ENCODE measurements at regions not wholly inside any gene's neighbourhood (a gene's known extent, or its start where the extent isn't known, plus 50 kb on each side); places are given as distances from the start of the nearest gene placed in this dataset.
"Not testable (repeated sequence)": the region's sequence is repeated elsewhere in the genome, so short reads cannot be mapped to it uniquely, and the experiment has no call there.

DNA sequence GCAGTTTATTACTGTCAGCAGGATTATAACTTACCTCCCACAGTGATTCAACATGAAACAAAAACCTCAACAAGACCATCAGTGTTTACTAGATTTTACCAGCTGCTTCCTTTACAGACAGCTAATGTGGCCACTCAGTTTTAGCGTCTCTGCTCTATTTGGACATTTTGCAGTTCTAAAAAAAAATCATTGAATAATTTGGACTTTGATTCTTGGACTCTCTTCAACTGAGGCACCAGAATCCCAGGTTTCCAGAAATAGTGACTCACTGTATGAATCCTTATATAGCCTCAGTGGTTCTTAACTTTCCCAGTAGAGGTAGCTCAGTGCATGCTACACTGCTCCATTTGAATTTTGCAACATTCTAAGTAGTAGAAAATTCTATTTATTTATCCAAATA is 317.4 kb upstream of the PLGLB1 start:
- H3K4me3 Mint-ChIP-seq; H3K27ac Mint-ChIP-seq; H3K27me3 Mint-ChIP-seq; H3K9me3 Mint-ChIP-seq (ENCODE audit: low read depth); H3K36me3 Mint-ChIP-seq; H3K4me1 Mint-ChIP-seq (ENCODE audit: low read depth): not testable (repeated sequence)

DNA sequence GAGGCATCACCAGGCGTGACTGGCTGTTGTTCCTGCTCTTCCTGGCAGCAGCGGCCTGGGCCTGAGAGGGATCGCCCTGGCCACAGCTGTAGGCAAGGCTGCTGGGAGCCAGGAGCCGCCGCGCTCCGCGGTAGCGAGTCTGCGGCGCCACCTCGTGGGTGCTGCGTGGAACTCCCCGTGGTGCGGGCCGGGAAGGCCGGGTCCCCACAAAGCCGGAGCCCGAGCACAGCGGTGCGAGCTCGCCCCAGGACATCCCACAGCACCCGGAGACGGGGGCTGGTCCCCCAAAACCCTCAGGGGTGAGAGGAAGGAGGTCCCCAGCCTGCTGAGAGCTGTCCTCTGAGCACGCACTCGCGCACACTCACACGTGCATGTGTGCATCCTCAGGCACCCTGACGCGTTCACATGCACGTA is 320.0 kb upstream of the PLGLB1 start:
- H3K9me3 Mint-ChIP-seq (ENCODE audit: low read depth); H3K36me3 Mint-ChIP-seq; H3K27me3 Mint-ChIP-seq: not testable (repeated sequence)

DNA sequence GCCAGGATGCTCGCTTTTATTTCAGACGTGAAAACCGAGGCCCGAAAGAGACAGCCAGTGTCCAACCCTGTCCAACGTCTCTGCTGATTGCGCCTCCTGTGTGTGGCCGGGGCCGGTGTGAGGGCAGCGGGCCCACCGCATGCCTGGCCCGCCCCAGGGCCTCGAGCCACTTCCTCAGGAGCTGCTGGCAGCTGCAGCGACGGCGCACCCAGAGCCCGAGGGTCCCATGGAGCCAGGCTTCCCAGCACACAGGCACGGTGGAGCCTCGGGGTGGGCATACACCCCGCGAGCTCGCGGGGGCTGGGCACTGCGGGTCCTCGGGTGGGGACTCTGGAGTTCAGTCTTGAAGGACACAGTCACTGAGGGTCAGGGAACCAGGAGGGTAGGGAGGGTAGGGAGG is 320.5 kb upstream of the PLGLB1 start:
- H3K4me1 Mint-ChIP-seq (ENCODE audit: low read depth); H3K27ac Mint-ChIP-seq; H3K27me3 Mint-ChIP-seq; H3K9me3 Mint-ChIP-seq (ENCODE audit: low read depth); H3K36me3 Mint-ChIP-seq; H3K4me3 Mint-ChIP-seq: not testable (repeated sequence)

More for the DNA sequence above, 320.0 kb upstream of the PLGLB1 start:
- not testable (repeated sequence) for H3K4me3 Mint-ChIP-seq; H3K4me1 Mint-ChIP-seq (ENCODE audit: low read depth); H3K27ac Mint-ChIP-seq

DNA sequence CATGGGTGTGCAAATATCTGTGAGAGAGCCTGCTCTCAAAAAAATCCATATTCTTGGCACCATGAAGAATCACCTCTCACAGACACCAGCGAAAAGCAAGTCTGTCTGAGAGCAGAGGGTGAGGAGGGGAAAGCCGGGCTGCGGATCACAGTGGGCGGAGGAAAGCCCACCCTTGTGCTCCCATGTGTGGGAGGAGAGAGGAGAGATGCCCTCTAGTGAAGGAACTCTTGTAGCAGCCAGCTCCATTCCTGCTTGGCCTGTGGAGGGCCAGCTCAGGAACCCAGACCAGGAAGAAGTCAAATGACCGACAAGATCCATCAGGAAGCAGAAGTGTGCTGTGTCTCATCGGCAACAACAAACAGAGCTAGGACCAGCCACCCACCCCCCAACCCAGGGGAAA is 321.7 kb upstream of the PLGLB1 start:
- not testable (repeated sequence) for H3K4me1 Mint-ChIP-seq (ENCODE audit: low read depth); H3K9me3 Mint-ChIP-seq (ENCODE audit: low read depth); H3K4me3 Mint-ChIP-seq; H3K27ac Mint-ChIP-seq; H3K36me3 Mint-ChIP-seq; H3K27me3 Mint-ChIP-seq

DNA sequence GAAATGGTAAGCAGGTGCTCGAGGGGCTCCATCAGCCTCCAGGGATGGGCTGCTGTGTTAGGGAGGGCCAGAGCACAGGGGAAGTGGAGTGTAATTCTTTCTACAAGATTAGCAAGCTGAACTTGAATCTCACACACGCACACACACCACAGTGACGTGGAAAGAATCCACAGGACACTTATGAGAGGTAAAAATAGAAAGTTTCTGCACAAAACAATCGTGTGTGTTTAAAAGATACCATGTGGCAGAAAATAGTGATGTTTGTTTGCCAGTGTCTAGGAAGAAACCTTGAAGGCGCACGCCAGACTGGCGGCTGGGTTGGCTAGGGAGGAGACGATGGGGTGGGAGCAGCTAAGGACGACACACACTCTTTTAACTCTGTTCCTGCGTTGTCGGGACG is 323.6 kb upstream of the PLGLB1 start:
- H3K27me3 Mint-ChIP-seq; H3K27ac Mint-ChIP-seq; H3K4me1 Mint-ChIP-seq (ENCODE audit: low read depth); H3K36me3 Mint-ChIP-seq; H3K4me3 Mint-ChIP-seq; H3K9me3 Mint-ChIP-seq (ENCODE audit: low read depth): not testable (repeated sequence)

DNA sequence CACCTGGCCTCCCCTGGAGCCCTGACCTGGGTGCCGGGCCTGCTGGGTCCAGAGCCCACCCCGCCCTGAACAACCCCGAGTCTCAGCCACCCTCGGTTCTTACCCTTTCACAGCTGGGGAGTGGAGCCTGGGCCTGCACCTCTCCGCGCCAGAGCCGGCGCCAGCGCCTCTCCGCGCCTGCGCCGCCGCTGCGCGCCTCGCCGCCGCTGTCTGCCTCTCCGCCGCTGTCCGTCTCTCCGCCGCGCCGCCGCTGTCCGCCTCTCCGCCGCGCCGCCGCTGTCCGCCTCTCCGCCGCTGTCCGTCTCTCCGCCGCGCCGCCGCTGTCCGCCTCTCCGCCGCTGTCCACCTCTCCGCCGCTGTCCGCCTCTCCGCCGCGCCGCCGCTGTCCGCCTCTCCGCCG is 326.9 kb upstream of the PLGLB1 start:
- not testable (repeated sequence) for H3K27me3 Mint-ChIP-seq; H3K9me3 Mint-ChIP-seq (ENCODE audit: low read depth); H3K36me3 Mint-ChIP-seq; H3K4me1 Mint-ChIP-seq (ENCODE audit: low read depth); H3K4me3 Mint-ChIP-seq; H3K27ac Mint-ChIP-seq

DNA sequence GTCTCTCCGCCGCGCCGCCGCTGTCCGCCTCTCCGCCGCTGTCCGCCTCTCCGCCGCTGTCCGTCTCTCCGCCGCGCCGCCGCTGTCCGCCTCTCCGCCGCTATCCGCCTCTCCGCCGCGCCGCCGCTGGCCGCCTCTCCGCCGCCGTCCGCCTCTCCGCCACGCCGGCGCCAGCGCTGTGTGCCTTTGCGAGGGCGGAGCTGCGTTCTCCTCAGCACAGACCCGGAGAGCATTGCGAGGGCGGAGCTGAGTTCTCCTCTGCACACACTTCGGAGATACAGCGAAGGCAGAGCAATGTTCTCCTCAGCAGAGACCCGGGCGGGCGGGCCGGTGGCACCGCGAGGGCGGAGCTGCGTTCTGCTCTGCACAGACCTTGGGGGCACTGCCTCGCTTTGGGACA is 327.4 kb upstream of the PLGLB1 start:
- not testable (repeated sequence) for H3K4me1 Mint-ChIP-seq (ENCODE audit: low read depth); H3K27ac Mint-ChIP-seq; H3K4me3 Mint-ChIP-seq; H3K9me3 Mint-ChIP-seq (ENCODE audit: low read depth); H3K36me3 Mint-ChIP-seq; H3K27me3 Mint-ChIP-seq

DNA sequence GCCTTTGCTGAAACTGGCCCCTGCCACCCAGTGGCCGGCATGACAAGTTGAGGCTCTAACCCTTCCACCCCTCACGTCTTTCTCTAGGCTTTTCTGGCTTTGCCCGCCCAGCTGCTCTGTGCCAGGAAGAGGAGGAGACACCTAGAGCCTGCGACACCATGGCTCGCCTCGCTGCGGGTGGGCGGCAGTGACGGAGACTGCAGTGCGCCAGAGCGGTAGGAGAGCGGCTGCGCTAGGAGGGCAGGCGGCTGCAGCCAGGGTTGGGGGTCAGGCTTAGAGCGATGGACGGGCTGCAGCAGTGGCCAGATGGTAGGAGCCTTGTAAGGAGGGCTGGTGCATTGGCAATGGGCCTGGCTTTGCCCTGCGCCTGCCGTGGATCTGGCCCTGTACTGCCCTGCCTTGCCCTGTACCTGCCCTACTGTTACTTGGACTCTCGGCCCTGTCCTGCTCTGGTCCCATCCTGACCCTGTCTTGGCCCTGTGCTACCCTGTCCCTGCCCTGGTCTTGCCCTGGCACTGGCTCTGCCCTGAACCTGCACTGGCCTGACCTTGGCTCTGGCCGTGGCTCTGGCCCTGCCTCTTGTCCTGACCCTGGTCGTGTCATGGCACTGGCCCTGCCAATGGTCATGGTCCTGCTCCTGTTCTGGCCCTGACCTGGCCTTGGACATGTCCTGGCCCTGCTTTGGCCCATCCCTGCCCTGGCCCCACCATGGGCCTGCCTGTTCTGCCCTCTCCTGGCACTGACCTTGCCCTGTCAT is 330.7 kb upstream of the PLGLB1 start:
- H3K27me3 Mint-ChIP-seq; H3K4me1 Mint-ChIP-seq (ENCODE audit: low read depth): not testable (repeated sequence)

DNA sequence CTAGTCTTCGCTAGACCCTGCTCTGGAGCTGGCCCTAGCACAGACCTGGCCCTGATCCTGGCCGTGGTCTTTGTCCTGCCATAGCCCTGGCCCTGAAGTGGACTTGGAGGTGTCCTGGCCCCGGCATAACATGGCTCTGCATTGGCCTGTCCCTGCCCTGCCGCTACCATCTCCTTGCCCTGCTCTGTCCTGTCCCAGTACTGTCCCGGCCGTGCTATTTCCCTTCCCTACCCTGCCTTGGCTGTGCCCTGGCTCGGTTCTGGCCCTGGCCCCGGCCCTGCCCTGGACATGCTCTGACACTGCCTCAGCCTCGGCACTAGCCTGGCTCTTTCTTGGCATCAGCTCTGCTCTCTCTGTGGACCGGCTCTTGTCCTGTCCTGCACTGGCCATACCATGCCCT is 331.8 kb upstream of the PLGLB1 start:
- H3K27ac Mint-ChIP-seq; H3K4me1 Mint-ChIP-seq (ENCODE audit: low read depth); H3K4me3 Mint-ChIP-seq; H3K9me3 Mint-ChIP-seq (ENCODE audit: low read depth); H3K27me3 Mint-ChIP-seq; H3K36me3 Mint-ChIP-seq: not testable (repeated sequence)

More for the DNA sequence above, 330.7 kb upstream of the PLGLB1 start:
- not testable (repeated sequence) for H3K27ac Mint-ChIP-seq; H3K36me3 Mint-ChIP-seq; H3K4me3 Mint-ChIP-seq; H3K9me3 Mint-ChIP-seq (ENCODE audit: low read depth)

DNA sequence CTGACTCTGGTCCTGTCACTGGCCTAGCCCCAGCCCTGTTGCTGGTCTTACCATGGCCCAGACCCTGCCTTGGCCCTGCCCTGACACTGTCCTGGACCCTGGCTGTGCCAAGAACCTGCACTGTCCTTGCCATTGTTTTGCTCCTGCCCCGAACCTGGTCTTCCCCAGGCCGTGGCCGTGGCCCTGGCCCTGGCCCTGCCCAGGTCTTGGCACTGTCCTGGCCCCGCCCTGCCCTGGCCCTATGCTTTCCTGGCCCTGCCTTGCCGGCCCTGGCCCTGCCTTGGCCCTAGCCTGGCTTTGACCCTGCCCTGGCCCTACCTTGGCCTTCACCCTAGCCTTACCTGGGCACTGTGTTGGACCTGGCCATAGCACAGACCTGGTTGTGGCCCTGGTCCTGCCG is 332.5 kb upstream of the PLGLB1 start:
- H3K9me3 Mint-ChIP-seq (ENCODE audit: low read depth); H3K4me3 Mint-ChIP-seq; H3K27me3 Mint-ChIP-seq; H3K36me3 Mint-ChIP-seq; H3K27ac Mint-ChIP-seq; H3K4me1 Mint-ChIP-seq (ENCODE audit: low read depth): not testable (repeated sequence)

DNA sequence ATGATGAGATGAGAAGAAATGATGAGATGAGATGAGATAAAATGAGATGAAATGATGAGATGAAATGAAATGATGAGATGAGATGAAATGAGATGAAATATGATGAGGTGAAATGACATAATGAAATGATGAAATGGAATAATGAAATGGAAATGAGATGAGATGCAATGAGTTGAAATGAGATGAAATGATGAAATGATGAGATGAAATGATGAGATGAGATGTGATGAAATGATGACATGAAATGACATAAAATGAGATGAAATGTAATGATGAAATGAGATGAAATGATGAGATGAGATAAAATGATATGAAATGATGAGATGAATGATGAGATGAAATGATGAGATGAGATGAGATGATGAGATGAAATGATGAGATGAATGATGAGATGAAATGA is 338.6 kb upstream of the PLGLB1 start:
- not testable (repeated sequence) for H3K36me3 Mint-ChIP-seq; H3K9me3 Mint-ChIP-seq (ENCODE audit: low read depth); H3K4me1 Mint-ChIP-seq (ENCODE audit: low read depth); H3K4me3 Mint-ChIP-seq; H3K27ac Mint-ChIP-seq; H3K27me3 Mint-ChIP-seq

DNA sequence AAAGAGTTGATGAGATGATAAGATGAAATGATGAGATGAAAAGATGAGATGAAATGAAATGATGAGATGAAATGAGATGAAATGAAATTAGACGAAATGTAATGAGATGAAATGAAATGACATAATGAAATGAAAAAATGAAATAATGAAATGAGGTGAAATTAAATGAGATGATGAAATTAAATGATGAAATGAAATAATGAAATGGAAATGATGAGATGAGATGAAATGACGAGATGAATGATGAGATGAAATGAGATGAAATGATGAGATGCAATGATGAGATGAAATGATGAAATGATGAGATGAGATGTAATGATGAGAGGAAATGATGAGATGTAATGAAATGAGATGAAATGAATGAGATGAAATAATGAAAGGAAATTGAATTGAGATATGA is 339.3 kb upstream of the PLGLB1 start:
- H3K4me3 Mint-ChIP-seq; H3K9me3 Mint-ChIP-seq (ENCODE audit: low read depth); H3K27me3 Mint-ChIP-seq; H3K27ac Mint-ChIP-seq; H3K4me1 Mint-ChIP-seq (ENCODE audit: low read depth); H3K36me3 Mint-ChIP-seq: not testable (repeated sequence)

DNA sequence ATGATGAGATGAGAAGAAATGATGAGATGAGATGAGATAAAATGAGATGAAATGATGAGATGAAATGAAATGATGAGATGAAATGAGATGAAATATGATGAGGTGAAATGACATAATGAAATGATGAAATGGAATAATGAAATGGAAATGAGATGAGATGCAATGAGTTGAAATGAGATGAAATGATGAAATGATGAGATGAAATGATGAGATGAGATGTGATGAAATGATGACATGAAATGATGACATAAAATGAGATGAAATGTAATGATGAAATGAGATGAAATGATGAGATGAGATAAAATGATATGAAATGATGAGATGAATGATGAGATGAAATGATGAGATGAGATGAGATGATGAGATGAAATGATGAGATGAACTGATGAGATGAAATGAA is 340.2 kb upstream of the PLGLB1 start:
- H3K4me1 Mint-ChIP-seq (ENCODE audit: low read depth); H3K9me3 Mint-ChIP-seq (ENCODE audit: low read depth); H3K27me3 Mint-ChIP-seq; H3K4me3 Mint-ChIP-seq; H3K36me3 Mint-ChIP-seq; H3K27ac Mint-ChIP-seq: not testable (repeated sequence)

DNA sequence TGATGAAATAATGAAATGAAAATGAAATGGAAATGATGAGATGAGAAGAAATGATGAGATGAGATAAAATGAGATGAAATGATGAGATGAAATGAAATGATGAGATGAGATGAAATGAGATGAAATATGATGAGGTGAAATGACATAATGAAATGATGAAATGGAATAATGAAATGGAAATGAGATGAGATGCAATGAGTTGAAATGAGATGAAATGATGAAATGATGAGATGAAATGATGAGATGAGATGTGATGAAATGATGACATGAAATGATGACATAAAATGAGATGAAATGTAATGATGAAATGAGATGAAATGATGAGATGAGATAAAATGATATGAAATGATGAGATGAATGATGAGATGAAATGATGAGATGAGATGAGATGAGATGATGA is 342.7 kb upstream of the PLGLB1 start:
- H3K27ac Mint-ChIP-seq; H3K4me1 Mint-ChIP-seq (ENCODE audit: low read depth); H3K36me3 Mint-ChIP-seq; H3K9me3 Mint-ChIP-seq (ENCODE audit: low read depth); H3K4me3 Mint-ChIP-seq; H3K27me3 Mint-ChIP-seq: not testable (repeated sequence)

DNA sequence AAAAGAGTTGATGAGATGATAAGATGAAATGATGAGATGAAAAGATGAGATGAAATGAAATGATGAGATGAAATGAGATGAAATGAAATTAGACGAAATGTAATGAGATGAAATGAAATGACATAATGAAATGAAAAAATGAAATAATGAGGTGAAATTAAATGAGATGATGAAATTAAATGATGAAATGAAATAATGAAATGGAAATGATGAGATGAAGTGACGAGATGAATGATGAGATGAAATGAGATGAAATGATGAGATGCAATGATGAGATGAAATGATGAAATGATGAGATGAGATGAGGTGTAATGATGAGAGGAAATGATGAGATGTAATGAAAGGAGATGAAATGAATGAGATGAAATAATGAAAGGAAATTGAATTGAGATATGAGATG is 343.4 kb upstream of the PLGLB1 start:
- not testable (repeated sequence) for H3K4me3 Mint-ChIP-seq; H3K4me1 Mint-ChIP-seq (ENCODE audit: low read depth); H3K27ac Mint-ChIP-seq; H3K36me3 Mint-ChIP-seq; H3K9me3 Mint-ChIP-seq (ENCODE audit: low read depth); H3K27me3 Mint-ChIP-seq

DNA sequence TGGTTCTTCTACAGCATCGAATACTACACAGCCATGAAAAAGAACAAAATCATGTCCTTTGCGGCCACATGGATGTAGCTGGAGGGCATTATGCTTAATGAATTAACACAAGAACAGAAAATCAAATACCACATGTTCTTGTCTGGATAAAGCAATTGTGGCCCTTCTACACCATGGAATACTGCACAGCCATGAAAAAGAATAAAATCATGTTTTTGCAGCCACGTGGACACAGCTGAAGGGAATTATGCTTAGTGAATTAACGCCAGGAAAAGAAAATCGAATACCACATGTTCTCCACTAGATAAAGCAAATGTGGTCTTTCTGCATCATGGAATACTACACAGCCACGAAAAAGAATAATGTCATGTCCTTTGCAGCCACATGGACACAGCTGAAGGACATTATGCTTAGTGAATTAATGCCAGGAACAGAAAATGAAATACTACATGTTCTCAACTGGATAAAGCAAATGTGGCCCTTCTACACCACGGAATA is 361.8 kb upstream of the PLGLB2 start:
- not testable (repeated sequence) for H3K9me3 Mint-ChIP-seq (ENCODE audit: low read depth); H3K36me3 Mint-ChIP-seq; H3K4me1 Mint-ChIP-seq (ENCODE audit: low read depth); H3K27ac Mint-ChIP-seq; H3K4me3 Mint-ChIP-seq; H3K27me3 Mint-ChIP-seq

DNA sequence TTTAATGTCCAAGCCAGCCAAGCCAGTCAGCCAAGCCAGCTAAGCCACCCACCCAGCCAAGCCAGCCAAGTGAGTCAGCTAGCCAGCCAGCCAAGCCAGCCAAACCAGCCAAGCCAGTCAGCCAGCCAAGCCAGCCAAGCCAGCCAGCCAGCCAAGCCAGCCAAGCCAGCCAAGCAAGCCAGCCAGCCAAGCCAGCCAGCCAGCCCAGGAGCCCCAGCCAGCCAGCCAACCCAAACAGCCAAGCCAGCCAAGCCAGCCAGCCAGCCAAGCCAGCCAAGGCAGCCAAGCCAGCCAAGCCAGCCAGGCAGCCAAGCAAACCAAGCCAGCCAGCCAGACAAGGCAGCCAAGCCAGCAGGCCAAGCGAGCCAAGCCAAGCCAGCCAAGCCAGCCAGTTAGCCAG is 352.1 kb upstream of the PLGLB2 start:
- H3K4me1 Mint-ChIP-seq (ENCODE audit: low read depth); H3K4me3 Mint-ChIP-seq; H3K9me3 Mint-ChIP-seq (ENCODE audit: low read depth); H3K36me3 Mint-ChIP-seq; H3K27me3 Mint-ChIP-seq; H3K27ac Mint-ChIP-seq: not testable (repeated sequence)
